ENCODE measurements at regions not wholly inside any gene's neighbourhood (a gene's known extent, or its start where the extent isn't known, plus 50 kb on each side); places are given as distances from the start of the nearest gene placed in this dataset.

DNA sequence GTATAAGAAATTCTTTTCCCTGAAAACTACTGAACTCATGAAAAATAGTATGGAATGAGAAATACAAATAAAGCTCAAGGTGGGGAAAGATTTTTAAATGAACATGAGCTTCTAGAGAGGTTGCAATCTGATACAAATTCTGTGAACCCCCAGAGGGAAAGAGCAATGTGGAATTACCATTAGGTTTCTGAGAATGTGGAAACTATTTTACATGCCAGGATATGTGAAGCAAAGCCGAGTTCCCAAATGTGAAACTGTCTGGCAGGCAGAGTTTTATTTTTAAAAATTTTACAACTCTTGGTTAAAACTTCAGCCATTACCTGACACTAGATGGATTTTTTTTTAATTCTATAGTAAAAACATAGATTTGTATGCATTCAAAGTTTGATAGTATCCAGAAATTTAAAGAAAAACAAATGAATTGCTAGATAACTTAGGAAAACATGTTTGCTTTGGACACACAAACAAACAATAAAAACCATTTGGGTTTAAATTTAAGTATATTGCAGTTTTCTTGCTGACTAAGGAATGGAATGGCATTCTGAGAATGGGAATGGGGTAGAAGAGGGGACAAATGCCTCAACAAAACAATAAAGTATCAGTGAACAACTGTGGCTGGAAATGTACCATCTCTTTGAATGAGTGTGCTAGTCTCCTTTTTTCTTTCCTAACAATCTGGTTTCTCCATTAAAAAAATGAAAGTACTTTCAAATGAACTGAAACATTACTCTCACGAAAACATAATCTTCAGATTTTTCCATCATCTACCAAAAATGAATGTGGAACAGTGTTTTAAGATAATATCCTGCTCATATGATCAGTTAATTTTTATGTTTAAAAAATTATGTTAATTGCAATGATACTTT is 99.6 kb downstream of the PCDH18 start:
- TF ChIP-seq, protein P1, sequence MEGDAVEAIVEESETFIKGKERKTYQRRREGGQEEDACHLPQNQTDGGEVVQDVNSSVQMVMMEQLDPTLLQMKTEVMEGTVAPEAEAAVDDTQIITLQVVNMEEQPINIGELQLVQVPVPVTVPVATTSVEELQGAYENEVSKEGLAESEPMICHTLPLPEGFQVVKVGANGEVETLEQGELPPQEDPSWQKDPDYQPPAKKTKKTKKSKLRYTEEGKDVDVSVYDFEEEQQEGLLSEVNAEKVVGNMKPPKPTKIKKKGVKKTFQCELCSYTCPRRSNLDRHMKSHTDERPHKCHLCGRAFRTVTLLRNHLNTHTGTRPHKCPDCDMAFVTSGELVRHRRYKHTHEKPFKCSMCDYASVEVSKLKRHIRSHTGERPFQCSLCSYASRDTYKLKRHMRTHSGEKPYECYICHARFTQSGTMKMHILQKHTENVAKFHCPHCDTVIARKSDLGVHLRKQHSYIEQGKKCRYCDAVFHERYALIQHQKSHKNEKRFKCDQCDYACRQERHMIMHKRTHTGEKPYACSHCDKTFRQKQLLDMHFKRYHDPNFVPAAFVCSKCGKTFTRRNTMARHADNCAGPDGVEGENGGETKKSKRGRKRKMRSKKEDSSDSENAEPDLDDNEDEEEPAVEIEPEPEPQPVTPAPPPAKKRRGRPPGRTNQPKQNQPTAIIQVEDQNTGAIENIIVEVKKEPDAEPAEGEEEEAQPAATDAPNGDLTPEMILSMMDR (IDR thresholded peaks at IDR 0.05; ENCODE audit: borderline replicate concordance), result no peak
- Histone ChIP-seq H3K4me3 (peak overlapping the region; percentile 17), H3K27me3 (ENCODE audit: low read depth) (no peaks in the 10 kb centered on the region), H3K36me3 (no peaks in the 10 kb centered on the region), H3K27ac (replicated peaks) (peak overlapping the region; percentile 48), H3K4me1 (no peaks in the 10 kb centered on the region), H3K9me3 (replicated peaks) (peaks cover 13% of the 10 kb centered on the region)
- DNase-seq, result no peak
- intact Hi-C loops (cut with micrococcal nuclease), result no loop called here

DNA sequence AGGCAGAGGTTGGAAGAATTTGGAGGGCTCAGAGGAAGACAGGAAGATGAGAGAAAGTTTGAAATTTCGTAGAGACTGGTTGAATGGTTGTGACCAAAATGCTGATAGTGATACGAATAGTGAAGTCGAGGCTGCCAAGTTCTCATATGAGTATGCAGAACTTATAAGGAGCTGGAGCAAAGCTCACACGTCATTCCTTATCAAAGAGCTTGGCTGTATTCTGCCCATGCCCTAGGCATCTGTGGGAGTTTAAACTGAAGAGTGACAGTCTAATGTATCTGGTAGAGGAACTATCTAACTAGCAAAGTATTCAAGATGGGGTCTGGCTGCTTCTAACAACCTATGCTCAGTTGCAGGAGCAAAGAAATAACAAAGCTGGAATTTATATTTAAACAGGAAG is 102.1 kb downstream of the PCDH18 start:
- H3K9me3 ChIP-seq (replicated peaks), result peaks cover 13% of the 10 kb centered on the region

GRCh38 chr4:137427411-137427810 is 104.9 kb downstream of the PCDH18 start:
- H3K27me3 ChIP-seq (ENCODE audit: low read depth), result no peaks in the 10 kb centered on the region
- no peak overlapping the region for H3K27ac ChIP-seq (replicated peaks)
- H3K4me1 ChIP-seq, result no peaks in the 10 kb centered on the region
- intact Hi-C loops (cut with micrococcal nuclease), result no loop called here
- peaks cover 13% of the 10 kb centered on the region for H3K9me3 ChIP-seq (replicated peaks)
- H3K36me3 ChIP-seq, result no peaks in the 10 kb centered on the region
- no peak overlapping the region for H3K4me3 ChIP-seq
- no peak for DNase-seq
- TF ChIP-seq, protein P1 (IDR thresholded peaks at IDR 0.05; ENCODE audit: borderline replicate concordance), result no peak

More for the DNA sequence above, 102.1 kb downstream of the PCDH18 start:
- H3K4me3 ChIP-seq, result no peak overlapping the region
- no peak overlapping the region for H3K27ac ChIP-seq (replicated peaks)
- no peaks in the 10 kb centered on the region for H3K27me3 ChIP-seq (ENCODE audit: low read depth)
- no peak for DNase-seq
- intact Hi-C loops (cut with micrococcal nuclease), result no loop called here
- no peaks in the 10 kb centered on the region for H3K36me3 ChIP-seq
- TF ChIP-seq, protein P1 (IDR thresholded peaks at IDR 0.05; ENCODE audit: borderline replicate concordance), result no peak
- H3K4me1 ChIP-seq, result no peaks in the 10 kb centered on the region

- no peaks in the 10 kb centered on the region for H3K27me3 ChIP-seq (ENCODE audit: low read depth)
- intact Hi-C loops (cut with micrococcal nuclease), result no loop called here
Observed at GRCh38 chr4:137425281-137425680, 107.0 kb downstream of the PCDH18 start.

GRCh38 chr4:137422666-137423065 is 109.6 kb downstream of the PCDH18 start:
- no peak overlapping the region for H3K4me3 ChIP-seq
- H3K9me3 ChIP-seq (replicated peaks), result peaks cover 6% of the 10 kb centered on the region
- TF ChIP-seq, protein P1 (IDR thresholded peaks at IDR 0.05; ENCODE audit: borderline replicate concordance), result no peak
- no peaks in the 10 kb centered on the region for H3K4me1 ChIP-seq
- H3K27me3 ChIP-seq (ENCODE audit: low read depth), result no peaks in the 10 kb centered on the region
- DNase-seq, result no peak
- no peaks in the 10 kb centered on the region for H3K36me3 ChIP-seq
- intact Hi-C loops (cut with micrococcal nuclease), result no loop called here
- no peak overlapping the region for H3K27ac ChIP-seq (replicated peaks)

More at GRCh38 chr4:137425281-137425680, 107.0 kb downstream of the PCDH18 start:
- Histone ChIP-seq H3K27ac (replicated peaks) (no peak overlapping the region), H3K9me3 (replicated peaks) (peaks cover 10% of the 10 kb centered on the region), H3K36me3 (no peaks in the 10 kb centered on the region), H3K4me3 (no peak overlapping the region), H3K4me1 (no peaks in the 10 kb centered on the region)
- TF ChIP-seq, protein P1 (IDR thresholded peaks at IDR 0.05; ENCODE audit: borderline replicate concordance), result no peak
- DNase-seq, result no peak
